HG03354 (cell line): ENCODE measurements at regions not wholly inside any gene's neighbourhood (a gene's known extent, or its start where the extent isn't known, plus 50 kb on each side); places are given as distances from the start of the nearest gene placed in this dataset.
"Not testable (repeated sequence)": the region's sequence is repeated elsewhere in the genome, so short reads cannot be mapped to it uniquely, and the experiment has no call there.

Experiments used
- ATAC-seq: cut with Tn5 transposase; IDR thresholded peaks from one replicate; pipeline ENCODE4 v1.9.1; 2021; ENCODE audit warnings: mild to moderate bottlenecking; ENCODE audit not compliant: unreplicated experiment, poor library complexity, severe bottlenecking

DNA sequence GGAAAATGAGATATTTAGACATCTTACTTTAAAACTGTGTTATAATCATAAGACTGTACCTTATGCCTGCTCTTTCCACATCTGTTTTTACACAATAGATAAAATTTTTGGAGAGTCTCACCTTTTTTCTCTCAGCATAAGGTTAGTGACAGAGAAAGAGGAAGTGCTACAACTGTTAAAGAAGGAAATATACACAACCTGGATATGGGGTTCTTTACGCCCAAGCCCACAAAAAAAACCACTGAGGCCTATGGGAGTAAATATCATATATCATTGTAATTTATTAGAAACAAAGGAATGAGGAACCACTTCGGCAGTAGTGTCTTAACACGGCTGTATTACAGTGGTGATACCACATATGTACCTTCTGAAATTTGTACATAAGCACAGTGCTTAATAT, 265.9 kb upstream of the GK2 start:
- ATAC-seq, result no peak

- ATAC-seq, result no peak
Observed at GRCh38 chr4:79673377-79673776, 265.3 kb upstream of the GK2 start.

DNA sequence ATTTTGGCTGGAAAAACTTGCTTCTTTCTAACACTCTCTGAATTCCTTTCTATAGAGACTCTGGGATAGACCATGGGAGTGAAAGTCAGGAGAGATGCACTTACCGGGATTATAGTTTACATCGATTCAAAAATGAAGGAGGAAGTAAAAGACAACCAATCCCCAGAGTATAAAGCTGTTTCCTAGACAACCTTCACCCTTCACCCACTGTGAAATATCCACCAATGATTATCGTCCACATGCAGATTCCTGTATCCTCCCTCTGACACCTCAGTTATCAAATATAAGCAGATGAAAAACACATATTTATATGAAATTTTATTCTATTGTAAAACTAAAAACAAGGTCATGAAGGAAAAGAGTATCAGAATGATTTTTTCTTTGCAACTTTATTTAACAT, 258.8 kb upstream of the GK2 start:
- no peak for ATAC-seq

DNA sequence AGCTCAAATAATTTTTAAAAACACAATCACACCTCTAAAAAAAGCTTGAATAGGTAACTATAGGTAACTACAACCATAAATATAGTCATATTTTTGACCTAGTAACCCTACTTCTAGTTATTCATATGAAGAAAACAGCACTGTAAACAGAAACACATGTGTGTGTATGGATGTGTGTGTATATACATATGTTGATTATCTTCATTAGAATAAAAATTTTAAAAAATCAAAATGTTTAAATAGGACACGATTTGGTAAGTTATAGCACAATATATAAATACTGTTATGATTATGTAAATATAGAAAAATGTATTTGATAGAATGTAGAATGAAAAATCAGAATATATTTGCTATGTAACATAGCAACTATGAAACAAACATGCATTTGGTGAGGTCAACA, 258.1 kb upstream of the GK2 start:
- ATAC-seq, result no peak

DNA sequence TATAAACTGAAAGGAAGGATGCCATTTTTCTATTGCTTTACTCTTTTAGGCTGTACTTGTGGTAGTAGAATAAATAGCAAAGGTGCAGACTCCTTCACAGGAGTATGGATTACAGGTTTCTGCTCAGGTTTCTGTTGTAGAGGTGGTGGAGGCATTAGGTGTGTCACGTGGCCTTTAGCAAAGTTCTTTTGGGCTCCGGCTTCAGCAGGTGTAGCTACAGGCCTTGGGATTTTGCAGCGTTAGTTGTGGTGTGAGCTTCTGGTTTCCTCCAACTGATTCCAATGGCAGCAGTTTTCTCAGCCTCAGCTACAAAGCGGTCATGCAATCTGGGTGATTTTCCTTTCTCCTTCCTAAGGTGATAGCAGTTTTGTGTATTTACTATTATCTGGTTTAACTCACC, 255.8 kb upstream of the GK2 start:
- no peak for ATAC-seq

GRCh38 chr4:79663141-79663540, 255.1 kb upstream of the GK2 start:
- ATAC-seq, result no peak

GRCh38 chr4:79662651-79663050, 254.6 kb upstream of the GK2 start:
- ATAC-seq, result no peak

DNA sequence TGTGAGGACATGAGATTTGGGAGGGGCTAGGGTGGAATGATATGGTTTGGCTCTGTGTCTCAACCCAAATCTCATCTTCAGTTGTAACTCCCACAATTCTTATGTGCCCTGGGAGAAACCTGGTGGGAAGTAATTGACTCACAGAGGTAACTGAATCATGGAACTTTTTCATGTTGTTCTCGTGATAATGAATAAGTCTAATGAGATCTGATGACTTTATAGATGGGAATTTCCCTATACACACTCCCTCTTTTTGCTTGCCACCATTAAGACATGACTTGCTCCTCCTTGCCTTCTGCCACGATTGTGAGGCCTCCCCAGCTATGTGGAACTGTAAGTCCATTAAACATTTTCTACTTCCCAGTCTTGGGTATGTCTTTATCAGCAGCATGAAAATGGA, 253.2 kb upstream of the GK2 start:
- no peak for ATAC-seq

- ATAC-seq, result not testable (repeated sequence)
Observed at GRCh38 chr4:79659308-79659870, 251.4 kb upstream of the GK2 start.

GRCh38 chr4:79657379-79657778, 249.4 kb upstream of the GK2 start:
- no peak for ATAC-seq

GRCh38 chr4:79653871-79654270, 245.8 kb upstream of the GK2 start:
- ATAC-seq, result no peak

DNA sequence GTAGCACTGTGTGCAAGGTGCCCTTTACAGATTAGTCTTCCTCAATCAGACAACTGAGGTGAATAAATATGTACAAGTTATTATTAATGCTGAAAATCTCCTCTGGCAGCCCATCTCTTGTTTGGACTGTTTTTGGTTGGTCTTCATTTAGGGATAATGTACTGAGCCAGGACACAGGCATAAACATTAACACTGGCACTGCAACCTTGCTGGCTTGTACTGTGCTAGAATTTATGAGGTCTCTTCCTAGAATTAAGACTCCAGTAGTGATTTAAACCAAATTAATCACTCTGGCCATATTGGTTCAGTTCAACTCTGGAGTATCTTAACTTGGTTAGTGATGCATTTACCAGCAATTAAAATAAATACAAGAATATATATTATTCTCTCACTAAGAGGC, 244.7 kb upstream of the GK2 start:
- no peak for ATAC-seq

- no peak for ATAC-seq
Observed at GRCh38 chr4:79652232-79652631, 244.2 kb upstream of the GK2 start.

DNA sequence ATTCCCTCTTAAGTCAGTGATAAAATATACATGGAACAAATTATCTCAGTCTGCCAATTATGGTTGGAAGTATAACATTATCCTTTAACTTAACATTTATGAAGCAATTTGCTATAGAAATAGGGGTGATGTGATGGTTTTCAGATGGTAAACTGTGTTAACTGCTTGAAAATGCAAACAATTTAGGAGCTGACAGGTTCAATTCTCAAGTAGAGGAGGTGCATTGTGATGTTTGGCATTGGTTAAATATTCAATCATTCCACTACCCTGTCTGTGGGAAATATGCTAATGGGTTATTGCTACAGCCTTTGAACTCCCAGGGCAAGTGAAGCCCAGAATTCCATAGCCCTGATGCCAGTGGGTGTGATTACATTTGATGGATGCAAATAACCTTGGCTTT, 243.4 kb upstream of the GK2 start:
- ATAC-seq, result no peak

DNA sequence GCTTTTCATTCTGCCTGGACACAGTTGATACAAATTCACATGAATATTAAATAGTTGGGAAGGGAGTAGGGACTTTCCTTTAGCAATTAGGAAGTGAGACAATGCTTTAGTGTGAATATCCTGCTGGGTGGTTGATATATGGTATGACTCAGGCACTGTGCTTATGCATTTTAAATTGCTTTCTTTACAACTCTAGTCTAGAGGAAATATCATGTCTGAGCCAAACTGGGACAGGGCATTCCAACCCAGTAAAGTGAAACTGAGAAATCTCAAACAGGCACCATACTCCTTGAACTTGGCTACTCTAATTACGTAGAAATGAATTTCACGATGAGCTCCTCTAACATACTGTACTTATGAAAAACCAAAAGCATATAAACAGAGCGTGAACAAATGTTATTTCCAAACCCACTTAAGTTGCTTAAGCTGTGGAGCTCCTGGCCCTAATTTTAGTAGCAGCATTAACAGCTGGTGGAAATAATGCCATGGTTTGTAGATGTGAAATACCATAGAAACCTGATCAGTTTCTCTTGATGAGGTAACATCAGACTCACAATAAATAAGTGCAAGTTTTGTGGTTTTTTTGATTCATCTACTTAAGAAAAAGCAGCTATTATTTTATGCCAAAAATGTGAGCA, 242.9 kb upstream of the GK2 start:
- ATAC-seq, result no peak

DNA sequence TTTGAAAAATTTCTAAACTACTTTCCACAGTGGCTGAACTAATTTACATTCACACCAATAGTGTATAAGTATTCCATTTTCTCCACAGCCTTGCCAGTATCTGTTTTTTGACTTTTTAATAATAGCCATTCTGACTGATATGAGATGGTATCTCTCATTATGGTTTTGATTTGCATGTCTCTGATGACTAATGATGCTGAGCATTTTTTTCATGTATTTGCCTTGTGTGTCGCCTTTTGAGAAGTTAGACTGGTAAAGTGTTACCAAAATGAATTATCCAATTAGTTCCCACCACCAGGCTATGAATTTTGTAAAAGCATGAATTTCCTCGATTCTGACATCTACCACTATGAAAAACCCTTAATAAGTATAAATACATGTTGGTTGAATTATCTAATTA, 242.2 kb upstream of the GK2 start:
- ATAC-seq, result no peak

DNA sequence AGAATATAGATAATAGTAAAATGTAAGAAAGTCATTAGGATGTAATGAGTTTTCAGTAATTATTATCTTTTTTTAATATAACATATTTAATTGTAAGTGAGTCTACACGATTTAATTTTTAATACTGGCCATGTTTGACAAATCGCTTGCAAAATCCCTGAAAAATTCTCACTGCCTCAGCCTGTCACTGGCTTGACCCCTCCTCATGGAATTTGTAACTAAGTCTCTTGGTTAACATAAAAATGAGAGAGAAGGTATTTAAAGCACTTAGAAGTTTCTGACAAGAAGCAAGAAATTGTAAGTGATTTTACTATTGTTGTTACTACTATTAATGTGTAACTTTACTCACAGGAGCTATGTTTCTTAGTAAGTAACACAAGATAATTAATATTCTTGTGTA, 237.9 kb upstream of the GK2 start:
- no peak for ATAC-seq

DNA sequence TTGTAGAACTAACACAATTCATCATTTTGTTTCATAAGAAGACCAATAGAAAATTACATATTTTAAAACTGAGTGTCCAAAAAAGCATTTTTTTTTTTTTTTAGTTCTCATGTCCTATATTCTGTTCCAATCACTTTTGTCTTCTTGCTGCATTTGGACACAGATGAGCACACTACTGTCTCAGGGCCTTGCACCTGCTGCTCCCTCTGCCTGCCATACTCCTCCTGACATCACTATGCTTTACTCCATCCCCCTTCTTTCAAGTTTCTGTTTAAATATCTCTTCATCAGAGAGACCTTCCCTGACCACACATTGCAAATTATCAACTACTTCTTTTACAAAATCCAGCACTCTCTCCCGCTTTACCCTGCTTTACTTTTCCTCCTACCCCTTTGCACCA, 230.7 kb upstream of the GK2 start:
- ATAC-seq, result no peak

GRCh38 chr4:79636991-79637390, 229.0 kb upstream of the GK2 start:
- ATAC-seq, result no peak

- no peak for ATAC-seq
Observed at GRCh38 chr4:79634111-79634510, 226.1 kb upstream of the GK2 start.

GRCh38 chr4:79632114-79632513, 224.1 kb upstream of the GK2 start:
- no peak for ATAC-seq

DNA sequence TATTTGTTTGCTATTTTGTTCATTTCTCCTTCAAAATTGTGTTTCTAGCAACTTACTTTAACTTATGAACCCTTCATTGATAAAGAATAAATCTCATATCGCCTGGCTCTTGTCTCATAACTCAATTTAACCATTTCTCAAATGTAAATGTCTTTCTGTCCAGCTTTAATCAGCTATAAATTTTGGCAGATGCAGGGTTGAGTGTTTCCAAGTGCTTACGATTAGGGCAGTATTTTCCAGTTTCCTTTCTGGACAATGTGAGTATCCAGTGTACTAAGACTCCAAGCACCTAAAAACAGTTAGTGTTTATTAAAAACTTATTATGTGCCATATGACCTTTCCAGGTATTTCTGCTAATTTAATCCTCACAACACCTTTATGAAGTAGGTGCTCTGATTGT, 218.6 kb upstream of the GK2 start:
- no peak for ATAC-seq
